PC-3 (cell line): ENCODE measurements at regions not wholly inside any gene's neighbourhood (a gene's known extent, or its start where the extent isn't known, plus 50 kb on each side); places are given as distances from the start of the nearest gene placed in this dataset.
A peak's percentile ranks its signal among the peaks of the same experiment; 100 is the strongest.

ENCODE experiments used
- ATAC-seq: fragments of 200-7000 bp; cut with Tn5 transposase; 2 replicates; pipeline ENCODE4 v1.9.1; 2020; ENCODE audit warnings: mild to moderate bottlenecking, moderate library complexity
- BruUV-seq: library from RNA; stranded (reverse); fragments of 400-500 nt; replicated peaks from 2 replicates; lab custom pipeline; 2021; lab: Mats Ljungman, UMichigan
- CTCF ChIA-PET: fragments of 300-600 bp; sonication (Branson Sonifier 250); formaldehyde crosslinking; loops from one replicate; lab custom pipeline; 2022; ENCODE audit warnings: antibody characterized with exemption; lab: Charles Lee
- POLR2A ChIA-PET: fragments of 300-600 bp; sonication (Branson Sonifier 250); formaldehyde crosslinking; loops from one replicate; lab custom pipeline; 2022; ENCODE audit warnings: antibody characterized with exemption; ENCODE audit not compliant: unreplicated experiment; lab: Charles Lee
- DNase-seq: peaks from one replicate; pipeline ENCODE4 v3.0.0-alpha.2; 2015
- H2AFZ ChIP-seq: fragments of 300-600 bp; sonication (generic); 2 replicates; pipeline ENCODE4 v1.6.0; 2016; ENCODE audit warnings: antibody characterized with exemption, low read length
- H3F3A ChIP-seq: fragments of 300-600 bp; sonication (generic); one replicate; pipeline ENCODE4 v1.6.0; 2017; ENCODE audit warnings: antibody characterized with exemption, low read length, control low read depth, mild to moderate bottlenecking; ENCODE audit not compliant: unreplicated experiment
- H3K27ac ChIP-seq: fragments of 300-600 bp; sonication (generic); 2 replicates; pipeline ENCODE4 v1.5.1; 2016; ENCODE audit warnings: mild to moderate bottlenecking, low read length
- H3K27me3 ChIP-seq: fragments of 300-600 bp; sonication (generic); 2 replicates; pipeline ENCODE4 v1.6.1; 2016; ENCODE audit warnings: low read length, mixed read lengths
- H3K36me3 ChIP-seq: fragments of 300-600 bp; sonication (generic); 2 replicates; pipeline ENCODE4 v1.6.1; 2016; ENCODE audit warnings: low read depth, mixed run types, low read length, mixed read lengths
- H3K4me1 ChIP-seq: fragments of 300-600 bp; sonication (generic); 2 replicates; pipeline ENCODE4 v1.5.1; 2016; ENCODE audit warnings: low read length; ENCODE audit not compliant: insufficient read depth
- H3K4me2 ChIP-seq: fragments of 300-600 bp; sonication (generic); 2 replicates; pipeline ENCODE4 v1.6.0; 2016; ENCODE audit warnings: low read length
- H3K4me3 ChIP-seq: fragments of 300-600 bp; sonication (generic); 2 replicates; pipeline ENCODE4 v1.5.1; 2016; ENCODE audit warnings: mild to moderate bottlenecking, low read length, mixed read lengths
- H3K79me2 ChIP-seq: fragments of 300-600 bp; sonication (generic); 2 replicates; pipeline ENCODE4 v1.6.1; 2017; ENCODE audit warnings: low read length, mixed read lengths
- H3K9ac ChIP-seq: fragments of 300-600 bp; sonication (generic); 2 replicates; pipeline ENCODE4 v1.6.0; 2016; ENCODE audit warnings: mild to moderate bottlenecking, low read length
- H3K9me2 ChIP-seq: fragments of 300-600 bp; sonication (generic); replicated peaks from 2 replicates; pipeline ENCODE4 v1.6.1; 2016; ENCODE audit warnings: mixed run types, low read length, mixed read lengths
- H3K9me3 ChIP-seq: fragments of 300-600 bp; sonication (generic); 2 replicates; pipeline ENCODE4 v1.6.1; 2016; ENCODE audit warnings: low read length, mixed read lengths
- H4K20me1 ChIP-seq: fragments of 300-600 bp; sonication (generic); 2 replicates; pipeline ENCODE4 v1.6.1; 2016; ENCODE audit warnings: low read length, mixed read lengths
- CTCF ChIP-seq: fragments of 300-600 bp; sonication (generic); conservative IDR thresholded peaks from 2 replicates; pipeline ENCODE4 v1.5.1; 2017; ENCODE audit warnings: antibody characterized with exemption, low read depth, mild to moderate bottlenecking, low read length
- EZH2 ChIP-seq: fragments of 300-600 bp; sonication (generic); IDR thresholded peaks from one replicate; pipeline ENCODE4 v1.6.1; 2017; ENCODE audit warnings: antibody characterized with exemption, mild to moderate bottlenecking, low read length; ENCODE audit not compliant: unreplicated experiment
- EZH2phosphoT487 ChIP-seq: fragments of 300-600 bp; sonication (generic); IDR thresholded peaks from 2 replicates; pipeline ENCODE4 v1.6.1; 2018; ENCODE audit warnings: mild to moderate bottlenecking, antibody characterized with exemption, low read length, borderline replicate concordance
- intact Hi-C: fragments of 100-400 bp; cut with micrococcal nuclease; formaldehyde crosslinking; loops from 2 replicates; pipeline ENCODE4 v1.9.0; 2023

GRCh38 chr2:58520903-58521302 lies 279.8 kb upstream of the FANCL start:
- H3K9me2 ChIP-seq, result no peaks in the 10 kb centered on the region
- H3K9ac ChIP-seq, result no peak overlapping the region
- H3K79me2 ChIP-seq, result no peaks in the 10 kb centered on the region
- no peak overlapping the region for H2AFZ ChIP-seq
- no peak for DNase-seq
- H3K4me2 ChIP-seq, result no peak overlapping the region
- H3K4me1 ChIP-seq, result peaks cover 23% of the 10 kb centered on the region
- no peak for ATAC-seq
- H4K20me1 ChIP-seq, result no peaks in the 10 kb centered on the region
- H3F3A ChIP-seq, result no peaks in the 10 kb centered on the region
- no peak overlapping the region for H3K27ac ChIP-seq
- H3K27me3 ChIP-seq, result no peaks in the 10 kb centered on the region
- H3K36me3 ChIP-seq, result no peaks in the 10 kb centered on the region
- no TSS peak for BruUV-seq
- intact Hi-C loops, result loop anchor here (5.0 kb wide), 1 partner anchor 41 kb away; no protein-coding TSS in a partner anchor
- no peak overlapping the region for H3K4me3 ChIP-seq
- no peaks in the 10 kb centered on the region for H3K9me3 ChIP-seq
- TF ChIP-seq CTCF, result no peak
- no peak for TF ChIP-seq EZH2
- TF ChIP-seq EZH2phosphoT487, result no peak
- ChIA-PET POLR2A (no interaction called here), CTCF (no interaction called here)

- no peak for TF ChIP-seq EZH2
- no peak for TF ChIP-seq CTCF
- TF ChIP-seq EZH2phosphoT487, result no peak
- Histone ChIP-seq H3K9me3 (no peaks in the 10 kb centered on the region), H3K4me3 (no peak overlapping the region), H3K9me2 (no peaks in the 10 kb centered on the region), H4K20me1 (no peaks in the 10 kb centered on the region), H3K27me3 (no peaks in the 10 kb centered on the region), H3K27ac (no peak overlapping the region), H3K9ac (no peak overlapping the region), H3K4me1 (peaks cover 26% of the 10 kb centered on the region), H3K79me2 (no peaks in the 10 kb centered on the region), H3F3A (no peaks in the 10 kb centered on the region), H2AFZ (no peak overlapping the region), H3K4me2 (no peak overlapping the region), H3K36me3 (no peaks in the 10 kb centered on the region)
- DNase-seq (no peak), ATAC-seq (no peak)
- ChIA-PET CTCF (no interaction called here), POLR2A (no interaction called here)
- intact Hi-C loops, result loop anchor here (5.0 kb wide), 1 partner anchor 71 kb away; no protein-coding TSS in a partner anchor
- no TSS peak for BruUV-seq
Observed at GRCh38 chr2:58517881-58518280, 276.8 kb upstream of the FANCL start.

GRCh38 chr2:58516695-58517094 lies 275.6 kb upstream of the FANCL start:
- Histone ChIP-seq H3K9me3 (no peaks in the 10 kb centered on the region), H3K4me3 (peak overlapping the region; percentile 10; the same call in 1 of the 2 replicates), H3K27me3 (no peaks in the 10 kb centered on the region), H3K36me3 (no peaks in the 10 kb centered on the region), H3F3A (no peaks in the 10 kb centered on the region), H3K9me2 (no peaks in the 10 kb centered on the region), H2AFZ (peak overlapping the region; percentile 16), H3K27ac (peak overlapping the region; percentile 83), H4K20me1 (no peaks in the 10 kb centered on the region), H3K79me2 (no peaks in the 10 kb centered on the region), H3K4me1 (peaks cover 15% of the 10 kb centered on the region), H3K9ac (peak overlapping the region; percentile 3; the same call in 1 of the 2 replicates), H3K4me2 (peak overlapping the region; percentile 47)
- no peak for TF ChIP-seq EZH2phosphoT487
- no peak for TF ChIP-seq EZH2
- no peak for TF ChIP-seq CTCF
- peak; percentile 76 for DNase-seq
- CTCF ChIA-PET, result no interaction called here
- intact Hi-C loops, result loop anchor here (5.0 kb wide), 1 partner anchor 69 kb away; no protein-coding TSS in a partner anchor
- POLR2A ChIA-PET, result no interaction called here
- BruUV-seq, result no TSS peak
- ATAC-seq, result peak; percentile 88
